ENCODE measurements at regions not wholly inside any gene's neighbourhood (a gene's known extent, or its start where the extent isn't known, plus 50 kb on each side); places are given as distances from the start of the nearest gene placed in this dataset.

DNA sequence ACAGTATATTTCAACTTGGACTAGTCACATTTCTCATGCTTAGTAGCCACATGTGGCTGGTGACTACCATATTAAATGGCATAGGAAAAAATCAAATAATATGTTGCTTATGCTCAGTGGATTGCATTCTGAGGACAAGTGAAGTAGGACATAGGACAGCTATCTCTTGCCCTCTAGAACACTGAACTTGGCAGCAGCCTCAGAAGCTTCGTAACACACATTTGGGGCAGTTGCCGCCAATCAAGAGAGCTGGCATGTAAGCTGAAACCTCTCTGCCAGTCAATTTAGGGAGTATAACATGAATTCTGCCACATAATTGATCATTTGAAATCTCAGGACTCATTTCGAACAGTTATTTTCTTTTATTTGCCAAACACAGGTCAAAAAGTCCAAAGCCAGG lies 505.5 kb downstream of the MAT2B start:
- H3K4me3 ChIP-seq = no peak overlapping the region
- DNase-seq = no peak
- in situ Hi-C loops (cut with MboI; ENCODE audit: low sequenced_read_pairs in 4 of 4) = loop anchor here in 2 of 4 donors (25.0 kb wide), 2 partner anchors 501 to 1201 kb away; no protein-coding TSS in a partner anchor

DNA sequence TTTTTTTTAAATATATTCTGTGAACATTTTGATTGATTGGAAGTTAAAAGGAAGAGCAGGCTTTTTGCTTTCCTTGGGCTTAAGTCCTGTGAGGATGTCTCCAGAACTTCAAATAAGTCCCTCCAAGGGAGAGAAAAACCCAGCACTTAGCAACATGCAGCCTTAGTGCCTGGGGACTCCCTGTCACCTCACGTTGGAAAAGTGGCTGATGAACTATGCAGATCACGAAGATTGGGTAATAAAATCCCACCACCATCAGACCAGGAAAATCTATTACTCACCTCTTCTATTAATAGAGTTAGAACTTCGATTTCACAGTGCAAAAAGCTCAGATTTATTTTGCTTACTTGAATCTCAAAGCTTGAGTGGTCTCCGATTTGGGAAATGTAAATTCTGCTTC lies 507.0 kb downstream of the MAT2B start:
- Histone ChIP-seq H3K9me3 (no peaks in the 10 kb centered on the region), H3K4me3 (no peak overlapping the region), H3K4me1 (no peaks in the 10 kb centered on the region), H3K27ac (no peak overlapping the region), H3K27me3 (no peaks in the 10 kb centered on the region), H3K36me3 (no peaks in the 10 kb centered on the region)
- intact Hi-C loops (cut with DNase I; ENCODE audit: low total_unique reads) (loop anchor here (2.0 kb wide), 1 partner anchor 490 kb away; no protein-coding TSS in a partner anchor), in situ Hi-C loops (cut with MboI; ENCODE audit: low sequenced_read_pairs in 4 of 4) (loop anchor here in 2 of 4 donors (25.0 kb wide), 2 partner anchors 500 to 1200 kb away; no protein-coding TSS in a partner anchor)
- no peak for ATAC-seq
- no peak for DNase-seq
- TF ChIP-seq, protein P1, sequence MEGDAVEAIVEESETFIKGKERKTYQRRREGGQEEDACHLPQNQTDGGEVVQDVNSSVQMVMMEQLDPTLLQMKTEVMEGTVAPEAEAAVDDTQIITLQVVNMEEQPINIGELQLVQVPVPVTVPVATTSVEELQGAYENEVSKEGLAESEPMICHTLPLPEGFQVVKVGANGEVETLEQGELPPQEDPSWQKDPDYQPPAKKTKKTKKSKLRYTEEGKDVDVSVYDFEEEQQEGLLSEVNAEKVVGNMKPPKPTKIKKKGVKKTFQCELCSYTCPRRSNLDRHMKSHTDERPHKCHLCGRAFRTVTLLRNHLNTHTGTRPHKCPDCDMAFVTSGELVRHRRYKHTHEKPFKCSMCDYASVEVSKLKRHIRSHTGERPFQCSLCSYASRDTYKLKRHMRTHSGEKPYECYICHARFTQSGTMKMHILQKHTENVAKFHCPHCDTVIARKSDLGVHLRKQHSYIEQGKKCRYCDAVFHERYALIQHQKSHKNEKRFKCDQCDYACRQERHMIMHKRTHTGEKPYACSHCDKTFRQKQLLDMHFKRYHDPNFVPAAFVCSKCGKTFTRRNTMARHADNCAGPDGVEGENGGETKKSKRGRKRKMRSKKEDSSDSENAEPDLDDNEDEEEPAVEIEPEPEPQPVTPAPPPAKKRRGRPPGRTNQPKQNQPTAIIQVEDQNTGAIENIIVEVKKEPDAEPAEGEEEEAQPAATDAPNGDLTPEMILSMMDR (IDR thresholded peaks at IDR 0.05 in 4 of 5, conservative IDR thresholded peaks at IDR 0.05 in 1 of 5) = no peak
- no peak for TF ChIP-seq POLR2A (IDR thresholded peaks at IDR 0.05)

More for the DNA sequence above, 505.5 kb downstream of the MAT2B start:
- no peak overlapping the region for H3K27ac ChIP-seq
- intact Hi-C loops (cut with DNase I; ENCODE audit: low total_unique reads) = no loop called here
- no peaks in the 10 kb centered on the region for H3K9me3 ChIP-seq
- H3K36me3 ChIP-seq = no peaks in the 10 kb centered on the region
- TF ChIP-seq, protein P1 (IDR thresholded peaks at IDR 0.05 in 4 of 5, conservative IDR thresholded peaks at IDR 0.05 in 1 of 5) = no peak
- TF ChIP-seq POLR2A (IDR thresholded peaks at IDR 0.05) = no peak
- no peaks in the 10 kb centered on the region for H3K27me3 ChIP-seq
- no peak for ATAC-seq
- no peaks in the 10 kb centered on the region for H3K4me1 ChIP-seq

DNA sequence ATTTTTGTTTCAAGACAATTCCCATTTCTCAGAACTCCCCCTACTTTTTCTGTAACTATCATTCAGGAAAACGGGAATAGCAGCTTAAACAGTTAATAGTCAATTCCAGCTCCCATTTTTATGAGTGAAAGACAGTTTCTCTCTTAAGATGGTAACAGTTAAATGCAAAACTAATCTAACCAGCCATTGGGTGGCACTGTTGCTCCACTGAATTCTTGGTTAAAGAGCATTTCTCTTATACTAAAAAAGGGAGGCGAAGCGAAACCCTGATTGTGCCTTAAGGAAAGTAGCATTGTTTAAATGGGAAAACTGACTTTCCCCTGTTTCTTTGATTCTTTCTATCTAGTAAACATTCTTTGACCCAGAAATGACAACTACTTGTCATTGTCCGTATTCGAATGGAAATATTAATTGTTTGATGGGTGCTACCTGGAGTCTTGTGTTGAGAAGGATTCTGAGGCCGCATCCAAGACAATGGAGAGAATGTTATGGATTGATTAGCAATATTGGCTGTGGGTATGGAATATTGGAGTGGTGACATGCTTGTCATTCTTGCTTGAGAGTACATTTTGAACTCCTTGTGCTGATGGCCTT lies 507.8 kb downstream of the MAT2B start:
- in situ Hi-C loops (cut with MboI; ENCODE audit: low sequenced_read_pairs in 4 of 4) = loop anchor here in 2 of 4 donors (25.0 kb wide), 2 partner anchors 499 to 1199 kb away; no protein-coding TSS in a partner anchor
- TF ChIP-seq POLR2A (IDR thresholded peaks at IDR 0.05) = no peak
- TF ChIP-seq, protein P1 (IDR thresholded peaks at IDR 0.05 in 4 of 5, conservative IDR thresholded peaks at IDR 0.05 in 1 of 5) = peak in 4 of 5 experiments; percentile 32 to 52 (median 44)
- no peaks in the 10 kb centered on the region for H3K27me3 ChIP-seq
- DNase-seq (no peak), ATAC-seq (no peak)
- H3K9me3 ChIP-seq = no peaks in the 10 kb centered on the region
- H3K4me3 ChIP-seq = no peak overlapping the region
- intact Hi-C loops (cut with DNase I; ENCODE audit: low total_unique reads) = loop anchor here (2.0 kb wide), 1 partner anchor 490 kb away; no protein-coding TSS in a partner anchor
- H3K36me3 ChIP-seq = no peaks in the 10 kb centered on the region
- H3K4me1 ChIP-seq = no peaks in the 10 kb centered on the region
- no peak overlapping the region for H3K27ac ChIP-seq

DNA sequence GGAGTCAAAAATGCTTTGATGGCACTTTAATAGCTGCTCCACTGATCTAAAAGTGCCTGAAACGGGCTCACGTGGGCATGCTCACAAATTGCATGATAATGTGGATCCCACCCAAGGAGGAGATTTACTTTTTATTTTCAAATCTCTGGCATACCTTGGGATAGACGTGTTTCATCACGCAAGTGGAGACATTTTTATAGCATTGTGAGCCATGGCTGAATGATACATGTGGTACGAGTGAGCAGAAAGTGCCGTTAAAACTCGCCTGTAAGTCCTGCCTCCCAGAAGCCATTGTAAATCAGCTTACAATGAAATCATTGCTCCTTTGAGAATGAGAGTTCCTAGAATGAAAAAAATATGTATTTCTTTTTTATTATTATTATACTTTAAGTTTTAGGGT lies 514.7 kb downstream of the MAT2B start:
- Histone ChIP-seq H3K9me3 (no peaks in the 10 kb centered on the region), H3K4me1 (no peaks in the 10 kb centered on the region), H3K4me3 (no peak overlapping the region), H3K27ac (no peak overlapping the region), H3K36me3 (no peaks in the 10 kb centered on the region), H3K27me3 (no peaks in the 10 kb centered on the region)
- TF ChIP-seq, protein P1 (IDR thresholded peaks at IDR 0.05 in 4 of 5, conservative IDR thresholded peaks at IDR 0.05 in 1 of 5) = no peak
- no peak for TF ChIP-seq POLR2A (IDR thresholded peaks at IDR 0.05)
- in situ Hi-C loops (cut with MboI; ENCODE audit: low sequenced_read_pairs in 4 of 4) (loop anchor here in 2 of 4 donors (10.0 to 25.0 kb wide), 3 partner anchors 485 to 1192 kb away; no protein-coding TSS in a partner anchor), intact Hi-C loops (cut with DNase I; ENCODE audit: low total_unique reads) (no loop called here)
- no peak for DNase-seq
- ATAC-seq = no peak

Data from gastrocnemius medialis (tissue), 4 donors.